Activated naive CD8-positive, alpha-beta T cell treated with anti-CD3 and anti-CD28 coated beads, Interleukin-2, amount 50 U/mL, for 24 hours (primary cell): ENCODE measurements at regions not wholly inside any gene's neighbourhood (a gene's known extent, or its start where the extent isn't known, plus 50 kb on each side); places are given as distances from the start of the nearest gene placed in this dataset.

Experiments used
- ATAC-seq: fragments of 150-1000 bp; cut with Tn5 transposase; one replicate; pipeline ENCODE4 v1.10.0; 2021
- DNase-seq: peaks from one replicate; pipeline ENCODE4 v3.0.0; 2021
- H3K27ac Mint-ChIP-seq: one replicate; pipeline ENCODE4 v1.8.0; 2021; ENCODE audit warnings: mild to moderate bottlenecking, mixed read lengths
- H3K27me3 Mint-ChIP-seq: one replicate; pipeline ENCODE4 v1.8.0; 2021; ENCODE audit warnings: mixed read lengths
- H3K36me3 Mint-ChIP-seq: one replicate; pipeline ENCODE4 v1.8.0; 2021; ENCODE audit warnings: low read depth, mixed read lengths
- H3K4me1 Mint-ChIP-seq: one replicate; pipeline ENCODE4 v1.8.0; 2021; ENCODE audit warnings: mixed read lengths
- H3K4me3 Mint-ChIP-seq: one replicate; pipeline ENCODE4 v1.8.0; 2021; ENCODE audit warnings: mild to moderate bottlenecking, moderate library complexity, mixed read lengths
- H3K9me3 Mint-ChIP-seq: one replicate; pipeline ENCODE4 v1.8.0; 2021; ENCODE audit warnings: mixed read lengths

- DNase-seq: no peak
- Mint-ChIP-seq H3K27me3 (peaks cover 3% of the 10 kb centered on the region), H3K4me1 (no peaks in the 10 kb centered on the region), H3K4me3 (no peak overlapping the region), H3K36me3 (no peaks in the 10 kb centered on the region), H3K9me3 (peaks cover 11% of the 10 kb centered on the region), H3K27ac (no peak overlapping the region)
- ATAC-seq: no peak
Measured at GRCh38 chr18:37930640-37931039, 365.0 kb upstream of the CELF4 start.

DNA sequence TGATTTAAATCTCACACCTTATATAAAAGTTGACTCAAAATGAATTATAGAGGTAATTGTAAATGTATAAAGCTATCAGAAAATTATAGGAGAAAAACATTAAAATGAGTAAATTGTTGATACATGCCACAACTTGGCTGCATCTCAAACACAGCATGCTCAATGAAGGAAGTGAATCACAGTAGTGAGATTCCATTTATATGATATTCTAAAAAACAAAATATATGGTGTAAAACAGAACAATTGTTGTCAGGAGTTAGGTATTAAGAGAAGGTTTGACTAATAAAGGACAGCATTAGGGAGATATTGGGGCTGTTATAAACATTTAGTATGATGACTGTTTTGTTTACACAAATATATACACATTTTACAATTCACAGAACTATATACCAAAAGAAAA, 356.6 kb upstream of the CELF4 start:
- H3K36me3 Mint-ChIP-seq: no peaks in the 10 kb centered on the region
- no peaks in the 10 kb centered on the region for H3K4me1 Mint-ChIP-seq

DNA sequence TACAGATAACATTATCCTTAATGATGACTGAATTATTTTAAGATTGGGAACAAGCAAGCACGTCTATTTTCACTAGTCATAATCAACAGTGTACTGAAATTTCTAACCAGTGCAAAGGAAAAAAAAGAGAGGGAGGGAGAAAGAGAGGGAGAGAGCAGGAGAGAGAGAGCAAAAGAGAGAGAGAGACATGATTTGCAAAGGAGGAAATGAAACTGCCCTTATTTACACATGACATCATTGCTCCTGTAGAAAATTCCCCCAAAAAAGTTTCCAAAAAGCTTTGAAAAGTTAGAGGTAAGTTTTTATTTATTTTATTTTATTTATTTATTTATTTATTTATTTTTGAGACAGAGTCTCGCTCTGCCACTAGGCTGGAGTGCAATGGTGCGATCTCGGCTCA, 355.3 kb upstream of the CELF4 start:
- H3K27me3 Mint-ChIP-seq: no peaks in the 10 kb centered on the region
- no peak overlapping the region for H3K27ac Mint-ChIP-seq
- no peaks in the 10 kb centered on the region for H3K36me3 Mint-ChIP-seq
- H3K4me1 Mint-ChIP-seq: no peaks in the 10 kb centered on the region
- DNase-seq: no peak
- no peak for ATAC-seq
- H3K4me3 Mint-ChIP-seq: no peak overlapping the region
- peaks cover 3% of the 10 kb centered on the region for H3K9me3 Mint-ChIP-seq

More for the DNA sequence above, 356.6 kb upstream of the CELF4 start:
- DNase-seq: no peak
- Mint-ChIP-seq H3K9me3 (no peaks in the 10 kb centered on the region), H3K4me3 (no peak overlapping the region), H3K27ac (no peak overlapping the region), H3K27me3 (no peaks in the 10 kb centered on the region)
- no peak for ATAC-seq

DNA sequence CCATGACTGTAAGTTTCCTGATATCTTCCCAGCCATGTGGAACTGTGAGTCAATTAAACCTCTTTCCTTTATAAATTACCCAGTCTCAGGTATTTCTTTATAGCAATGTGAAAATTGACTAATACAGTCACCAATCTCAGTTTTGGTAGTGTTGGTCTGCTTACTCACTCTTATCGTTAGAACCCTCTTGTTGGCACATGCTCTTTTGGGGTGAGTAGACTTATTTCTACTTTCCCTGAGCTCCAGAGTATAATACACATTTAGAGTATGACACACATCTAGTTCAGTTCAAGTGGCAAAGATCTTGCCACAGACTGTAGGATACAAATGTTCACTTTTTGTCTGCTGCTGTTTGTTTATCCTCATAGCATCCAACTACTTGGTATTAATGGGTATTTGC, 347.5 kb upstream of the CELF4 start:
- Mint-ChIP-seq H3K4me3 (no peak overlapping the region), H3K4me1 (no peaks in the 10 kb centered on the region), H3K9me3 (peaks cover 3% of the 10 kb centered on the region), H3K27me3 (no peaks in the 10 kb centered on the region), H3K36me3 (no peaks in the 10 kb centered on the region), H3K27ac (no peak overlapping the region)
- DNase-seq (no peak), ATAC-seq (no peak)

DNA sequence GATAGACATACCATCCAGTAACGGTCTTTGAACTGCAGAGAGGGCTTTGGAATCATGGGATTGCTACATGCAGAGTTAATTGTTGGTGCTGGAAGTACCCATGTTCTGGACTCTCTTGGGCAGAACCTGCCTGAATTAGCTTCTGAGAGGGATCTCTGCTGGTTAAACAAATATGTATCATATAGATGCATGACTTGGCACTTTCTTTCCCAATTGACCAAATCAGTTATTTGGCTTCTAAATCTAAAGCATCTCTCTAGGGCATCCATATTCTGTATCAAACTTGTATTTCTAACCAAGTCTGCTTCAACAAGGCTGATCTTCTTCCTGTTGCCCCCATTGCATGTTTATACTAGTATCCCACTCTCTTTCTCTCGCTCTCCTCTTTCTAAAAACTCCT, 336.7 kb upstream of the CELF4 start:
- no peak for DNase-seq
- Mint-ChIP-seq H3K36me3 (no peaks in the 10 kb centered on the region), H3K4me1 (no peaks in the 10 kb centered on the region), H3K27me3 (no peaks in the 10 kb centered on the region), H3K9me3 (no peaks in the 10 kb centered on the region), H3K4me3 (no peak overlapping the region), H3K27ac (no peak overlapping the region)
- ATAC-seq: no peak

GRCh38 chr18:37900326-37900725, 334.7 kb upstream of the CELF4 start:
- peaks cover 5% of the 10 kb centered on the region for H3K9me3 Mint-ChIP-seq
- no peak for DNase-seq
- no peak overlapping the region for H3K4me3 Mint-ChIP-seq
- H3K27me3 Mint-ChIP-seq: no peaks in the 10 kb centered on the region
- no peak for ATAC-seq
- H3K4me1 Mint-ChIP-seq: no peaks in the 10 kb centered on the region
- no peaks in the 10 kb centered on the region for H3K36me3 Mint-ChIP-seq
- H3K27ac Mint-ChIP-seq: no peak overlapping the region

DNA sequence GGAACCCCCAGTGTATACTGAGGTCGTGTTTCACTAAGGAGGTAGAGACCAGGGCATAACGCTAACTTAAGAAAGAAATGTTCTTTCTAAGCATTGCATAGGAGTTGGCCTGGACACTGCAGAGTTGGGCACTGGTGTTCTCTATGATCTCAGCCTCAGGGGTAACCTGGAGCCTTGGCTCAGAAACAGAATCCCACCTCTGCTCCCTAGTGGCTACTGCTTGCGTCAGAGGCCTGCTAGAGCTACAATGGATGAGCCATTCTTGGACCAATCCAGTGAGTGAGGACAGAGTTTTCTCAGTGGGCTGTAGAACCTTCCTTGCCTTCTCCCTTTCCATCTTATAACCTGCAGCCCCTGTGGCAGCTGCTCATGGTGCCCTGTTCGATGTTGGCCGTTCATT, 324.4 kb upstream of the CELF4 start:
- no peak for DNase-seq
- H3K4me1 Mint-ChIP-seq: no peaks in the 10 kb centered on the region
- no peak overlapping the region for H3K4me3 Mint-ChIP-seq
- no peaks in the 10 kb centered on the region for H3K36me3 Mint-ChIP-seq
- no peaks in the 10 kb centered on the region for H3K27me3 Mint-ChIP-seq
- no peak for ATAC-seq
- H3K27ac Mint-ChIP-seq: no peak overlapping the region
- H3K9me3 Mint-ChIP-seq: peaks cover 3% of the 10 kb centered on the region

GRCh38 chr18:37874721-37875120, 309.1 kb upstream of the CELF4 start:
- DNase-seq (no peak), ATAC-seq (no peak)
- no peak overlapping the region for H3K27ac Mint-ChIP-seq
- H3K27me3 Mint-ChIP-seq: no peaks in the 10 kb centered on the region
- no peaks in the 10 kb centered on the region for H3K36me3 Mint-ChIP-seq
- no peak overlapping the region for H3K4me3 Mint-ChIP-seq
- peaks cover 12% of the 10 kb centered on the region for H3K9me3 Mint-ChIP-seq
- H3K4me1 Mint-ChIP-seq: no peaks in the 10 kb centered on the region

DNA sequence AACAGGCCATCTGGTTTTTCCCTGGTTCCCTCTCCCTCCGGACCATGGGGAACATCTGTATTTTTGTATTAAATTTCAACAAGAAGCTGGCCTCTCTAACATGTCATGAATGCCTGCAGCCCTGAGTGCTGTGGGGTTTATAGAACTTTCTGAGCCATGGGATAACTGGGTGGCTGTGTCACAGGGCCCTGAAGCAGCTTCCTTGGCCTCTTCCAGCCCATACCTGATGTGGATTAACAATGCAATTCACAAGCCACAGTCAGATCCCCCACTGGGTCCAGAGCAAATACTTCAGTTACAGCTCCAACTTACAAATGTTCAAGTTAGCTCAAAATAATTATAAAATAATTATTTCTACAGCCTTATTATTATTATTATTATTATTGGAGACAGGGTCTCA, 307.8 kb upstream of the CELF4 start:
- Mint-ChIP-seq H3K4me3 (no peak overlapping the region), H3K27me3 (no peaks in the 10 kb centered on the region), H3K36me3 (no peaks in the 10 kb centered on the region), H3K4me1 (no peaks in the 10 kb centered on the region), H3K9me3 (peaks cover 12% of the 10 kb centered on the region), H3K27ac (no peak overlapping the region)
- ATAC-seq (no peak), DNase-seq (no peak)

GRCh38 chr18:37872562-37872961, 307.0 kb upstream of the CELF4 start:
- Mint-ChIP-seq H3K4me3 (no peak overlapping the region), H3K27ac (no peak overlapping the region)
- ATAC-seq: no peak

DNA sequence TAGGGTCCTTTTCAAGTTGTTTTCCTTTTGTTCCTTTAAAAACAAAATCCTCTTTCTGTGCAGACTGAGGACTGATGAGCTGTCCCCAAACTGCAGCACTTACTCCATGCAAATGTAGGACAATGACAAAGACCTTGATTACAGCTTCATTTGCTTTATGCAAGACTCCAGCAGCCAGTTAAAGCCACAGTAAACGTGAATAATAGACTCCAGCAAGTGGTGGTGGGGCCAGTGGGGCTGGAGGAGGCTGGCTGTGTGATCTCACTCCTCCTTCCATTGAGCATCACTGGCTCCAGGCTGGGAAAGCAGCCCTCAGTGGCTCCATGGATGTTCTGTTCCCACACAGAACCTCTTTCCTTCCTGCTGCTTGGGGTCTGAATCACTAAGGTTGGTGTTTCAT, 306.0 kb upstream of the CELF4 start:
- Mint-ChIP-seq H3K27me3 (no peaks in the 10 kb centered on the region), H3K36me3 (no peaks in the 10 kb centered on the region), H3K4me1 (no peaks in the 10 kb centered on the region), H3K4me3 (no peak overlapping the region), H3K9me3 (peaks cover 8% of the 10 kb centered on the region), H3K27ac (no peak overlapping the region)
- ATAC-seq (no peak), DNase-seq (no peak)

More at GRCh38 chr18:37872562-37872961, 307.0 kb upstream of the CELF4 start:
- H3K27me3 Mint-ChIP-seq: no peaks in the 10 kb centered on the region
- H3K36me3 Mint-ChIP-seq: no peaks in the 10 kb centered on the region
- H3K4me1 Mint-ChIP-seq: no peaks in the 10 kb centered on the region
- no peak for DNase-seq
- H3K9me3 Mint-ChIP-seq: peaks cover 10% of the 10 kb centered on the region

GRCh38 chr18:37869051-37869450, 303.5 kb upstream of the CELF4 start:
- H3K27ac Mint-ChIP-seq: no peak overlapping the region
- peaks cover 5% of the 10 kb centered on the region for H3K9me3 Mint-ChIP-seq
- no peaks in the 10 kb centered on the region for H3K27me3 Mint-ChIP-seq
- ATAC-seq: no peak
- DNase-seq: no peak
- H3K36me3 Mint-ChIP-seq: no peaks in the 10 kb centered on the region
- H3K4me3 Mint-ChIP-seq: no peak overlapping the region
- H3K4me1 Mint-ChIP-seq: no peaks in the 10 kb centered on the region

DNA sequence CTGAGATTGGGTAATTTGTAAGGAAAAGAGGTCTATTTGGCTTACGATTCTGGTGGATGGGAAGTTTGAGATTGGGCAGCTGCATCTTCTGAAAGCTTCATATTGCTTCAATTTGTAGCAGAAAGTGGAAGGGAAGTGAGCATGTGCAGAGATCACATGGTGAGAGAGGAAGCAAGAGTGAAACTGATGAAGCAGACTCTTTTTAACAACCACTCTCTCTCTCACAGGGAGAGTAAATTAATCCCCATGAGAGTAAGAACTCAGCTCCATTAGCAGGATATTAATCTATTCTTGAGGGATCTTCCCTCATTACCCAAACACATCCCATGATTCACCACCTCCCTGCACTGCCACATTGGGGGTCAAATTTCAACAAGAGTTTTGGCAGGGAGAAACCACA, 298.5 kb upstream of the CELF4 start:
- no peak for DNase-seq
- H3K9me3 Mint-ChIP-seq: peaks cover 15% of the 10 kb centered on the region
- H3K27ac Mint-ChIP-seq: no peak overlapping the region
- peaks cover 2% of the 10 kb centered on the region for H3K27me3 Mint-ChIP-seq
- no peaks in the 10 kb centered on the region for H3K36me3 Mint-ChIP-seq
- no peak for ATAC-seq
- no peak overlapping the region for H3K4me3 Mint-ChIP-seq
- H3K4me1 Mint-ChIP-seq: no peaks in the 10 kb centered on the region

DNA sequence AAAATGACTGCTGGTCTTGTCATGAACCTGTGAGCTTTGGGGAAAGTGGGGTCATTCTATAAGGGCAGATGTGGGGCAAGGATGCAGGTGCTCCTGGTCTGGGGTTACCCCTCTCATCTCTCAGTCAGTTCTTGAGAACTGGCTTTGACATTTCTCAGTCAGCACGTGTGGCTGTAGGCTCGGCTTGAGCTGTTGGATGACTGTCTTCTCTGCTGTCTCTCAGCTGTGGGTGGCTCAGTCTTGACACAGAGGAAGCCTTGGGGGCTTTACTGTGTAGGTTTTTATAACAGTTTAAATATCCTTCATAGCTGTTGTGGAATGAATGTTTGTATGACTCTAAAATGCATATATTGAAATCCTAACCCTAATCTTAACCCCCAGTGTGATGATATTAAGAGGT, 296.4 kb upstream of the CELF4 start:
- no peak for DNase-seq
- H3K4me3 Mint-ChIP-seq: no peak overlapping the region
- no peak overlapping the region for H3K27ac Mint-ChIP-seq
- H3K9me3 Mint-ChIP-seq: peaks cover 18% of the 10 kb centered on the region
- no peak for ATAC-seq
- H3K4me1 Mint-ChIP-seq: no peaks in the 10 kb centered on the region
- H3K36me3 Mint-ChIP-seq: no peaks in the 10 kb centered on the region
- H3K27me3 Mint-ChIP-seq: peaks cover 2% of the 10 kb centered on the region

DNA sequence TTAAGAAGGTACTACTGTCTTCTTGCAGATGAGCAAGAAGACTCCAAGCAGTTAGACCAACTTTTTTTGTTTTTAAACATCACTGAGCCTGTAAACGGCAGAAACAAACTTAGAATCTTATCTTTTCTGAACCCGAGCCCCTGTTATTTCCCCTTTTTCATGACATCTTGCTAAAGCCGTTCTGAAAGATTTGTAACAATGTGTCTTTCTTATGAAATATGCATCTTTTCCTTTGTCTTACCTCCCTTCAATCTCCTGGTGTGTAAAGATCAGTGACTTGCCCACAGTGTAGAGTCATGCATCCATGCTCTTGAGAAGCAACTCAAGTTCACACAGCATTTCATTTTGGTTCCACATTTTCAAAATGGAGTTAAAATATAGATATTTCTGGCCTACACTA, 288.8 kb upstream of the CELF4 start:
- no peak for DNase-seq
- Mint-ChIP-seq H3K36me3 (no peaks in the 10 kb centered on the region), H3K9me3 (peaks cover 22% of the 10 kb centered on the region), H3K4me3 (no peak overlapping the region), H3K27ac (no peak overlapping the region), H3K4me1 (no peaks in the 10 kb centered on the region), H3K27me3 (no peaks in the 10 kb centered on the region)
- no peak for ATAC-seq

GRCh38 chr18:37853706-37854105, 288.1 kb upstream of the CELF4 start:
- ATAC-seq: no peak
- H3K27me3 Mint-ChIP-seq: no peaks in the 10 kb centered on the region
- no peak for DNase-seq

More at GRCh38 chr18:37853706-37854105, 288.1 kb upstream of the CELF4 start:
- H3K4me1 Mint-ChIP-seq: no peaks in the 10 kb centered on the region
- H3K9me3 Mint-ChIP-seq: peaks cover 18% of the 10 kb centered on the region
- no peaks in the 10 kb centered on the region for H3K36me3 Mint-ChIP-seq
- no peak overlapping the region for H3K4me3 Mint-ChIP-seq
- no peak overlapping the region for H3K27ac Mint-ChIP-seq
